Lower leg skin (tissue), 4 donors: ENCODE measurements at regions not wholly inside any gene's neighbourhood (a gene's known extent, or its start where the extent isn't known, plus 50 kb on each side); places are given as distances from the start of the nearest gene placed in this dataset.
A peak's percentile ranks its signal among the peaks of the same experiment; 100 is the strongest.

ENCODE experiments used
- DNase-seq, 2 donors: peaks; one replicate each; pipeline ENCODE4 v3.0.0-alpha.2; 2019; ENCODE audit warnings: low spot score in 2 of 2
- H3K4me3 ChIP-seq: fragments of 200-600 bp; sonication (generic); 2 replicates; pipeline ENCODE4 v1.5.1; 2017; ENCODE audit warnings: mild to moderate bottlenecking, low read depth; ENCODE audit not compliant: poor library complexity, severe bottlenecking
- POLR2A ChIP-seq, 2 donors: fragments of 450-650 bp; IDR thresholded peaks; one replicate each; pipeline ENCODE4 v1.6.1; 2016 to 2017; ENCODE audit warnings: antibody characterized with exemption in 2 of 2, mild to moderate bottlenecking in 1 of 2, moderate library complexity in 1 of 2
- WGBS, 2 donors: methylation state at CpG; one replicate each; pipeline ENCODE4 v1.1.5; 2018; 5-methylcytosine and 5-hydroxymethylcytosine counted together
- intact Hi-C: fragments of 100-400 bp; cut with DNase I; formaldehyde crosslinking; loops from one replicate; pipeline ENCODE4 v1.15.0; 2023; ENCODE audit warnings: low total_unique reads
- TF ChIP-seq, protein P1 (sequence below), 3 donors: fragments of 450-650 bp; IDR thresholded peaks; one replicate each; pipeline ENCODE4 v1.5.1; 2016; ENCODE audit warnings: antibody characterized with exemption in 3 of 3, mild to moderate bottlenecking in 3 of 3, moderate library complexity in 2 of 3

DNA sequence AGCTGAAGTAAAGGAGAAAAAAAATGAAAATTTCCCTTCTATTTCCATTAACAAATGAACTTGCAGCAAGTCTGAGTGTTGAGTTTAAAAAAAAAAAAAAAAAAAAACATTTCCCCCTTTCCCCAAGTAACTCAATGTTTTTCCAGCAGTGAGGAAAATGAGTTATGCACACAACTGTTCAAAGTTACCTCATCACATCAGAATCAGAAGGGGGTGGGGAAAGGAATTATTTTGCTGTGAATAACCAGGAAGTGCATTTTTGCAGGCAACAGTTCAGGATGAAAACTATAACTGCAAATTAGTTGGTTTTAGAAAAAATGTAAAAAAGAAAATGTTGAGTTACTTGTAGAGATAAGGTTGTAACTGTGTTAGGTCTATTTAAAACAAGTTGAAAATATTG lies 568.9 kb upstream of the CITED2 start:
- peak in 1 of 2 donors; percentile 22 for DNase-seq
- no peak overlapping the region for H3K4me3 ChIP-seq
- intact Hi-C loops = no loop called here
- TF ChIP-seq, protein P1, sequence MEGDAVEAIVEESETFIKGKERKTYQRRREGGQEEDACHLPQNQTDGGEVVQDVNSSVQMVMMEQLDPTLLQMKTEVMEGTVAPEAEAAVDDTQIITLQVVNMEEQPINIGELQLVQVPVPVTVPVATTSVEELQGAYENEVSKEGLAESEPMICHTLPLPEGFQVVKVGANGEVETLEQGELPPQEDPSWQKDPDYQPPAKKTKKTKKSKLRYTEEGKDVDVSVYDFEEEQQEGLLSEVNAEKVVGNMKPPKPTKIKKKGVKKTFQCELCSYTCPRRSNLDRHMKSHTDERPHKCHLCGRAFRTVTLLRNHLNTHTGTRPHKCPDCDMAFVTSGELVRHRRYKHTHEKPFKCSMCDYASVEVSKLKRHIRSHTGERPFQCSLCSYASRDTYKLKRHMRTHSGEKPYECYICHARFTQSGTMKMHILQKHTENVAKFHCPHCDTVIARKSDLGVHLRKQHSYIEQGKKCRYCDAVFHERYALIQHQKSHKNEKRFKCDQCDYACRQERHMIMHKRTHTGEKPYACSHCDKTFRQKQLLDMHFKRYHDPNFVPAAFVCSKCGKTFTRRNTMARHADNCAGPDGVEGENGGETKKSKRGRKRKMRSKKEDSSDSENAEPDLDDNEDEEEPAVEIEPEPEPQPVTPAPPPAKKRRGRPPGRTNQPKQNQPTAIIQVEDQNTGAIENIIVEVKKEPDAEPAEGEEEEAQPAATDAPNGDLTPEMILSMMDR (IDR thresholded peaks at IDR 0.05) = no peak
- TF ChIP-seq POLR2A (IDR thresholded peaks at IDR 0.05) = no peak

DNA sequence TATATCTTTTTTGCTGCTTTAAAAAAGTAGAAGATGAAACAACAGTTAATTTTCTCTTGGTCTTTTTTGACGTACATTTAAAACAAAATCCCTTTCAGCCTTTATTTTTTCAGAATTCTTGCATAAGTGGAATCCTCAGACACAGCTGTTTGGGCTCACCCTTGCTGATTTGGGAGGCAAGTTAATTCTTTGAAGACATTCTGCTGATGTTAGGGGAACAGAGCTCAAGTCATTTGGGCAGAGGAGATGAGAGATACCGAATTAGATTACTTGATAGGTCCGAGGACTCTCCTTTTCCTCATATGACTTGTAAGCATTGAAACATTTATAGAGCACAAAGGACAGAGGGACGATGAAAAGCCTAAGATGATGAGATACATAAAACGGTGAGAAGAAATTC lies 567.9 kb upstream of the CITED2 start:
- intact Hi-C loops = no loop called here
- TF ChIP-seq, protein P1 (IDR thresholded peaks at IDR 0.05) = no peak
- TF ChIP-seq POLR2A (IDR thresholded peaks at IDR 0.05) = no peak
- no peak for DNase-seq
- no peak overlapping the region for H3K4me3 ChIP-seq
- 87 to 90% methylated on average over 5 of the region's 5 CpGs for WGBS, 2 donors

DNA sequence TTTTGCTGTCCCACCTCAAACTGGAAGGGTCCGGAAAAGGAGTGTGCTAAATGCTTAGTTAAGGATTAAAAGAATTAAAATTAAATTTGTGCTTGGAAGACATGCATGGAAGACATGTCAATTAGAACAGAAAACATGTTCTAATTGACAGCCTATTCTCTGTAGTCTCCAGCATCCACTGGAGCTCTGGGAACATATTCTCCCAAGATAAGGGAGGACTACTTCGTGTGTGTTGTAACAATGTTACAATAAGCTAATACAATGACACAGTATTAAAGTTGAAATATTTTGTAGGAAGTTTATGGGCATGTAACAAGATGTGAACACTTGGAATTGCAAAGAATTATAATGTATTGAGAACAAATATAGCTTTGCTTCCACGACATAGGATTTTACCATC lies 567.4 kb upstream of the CITED2 start:
- no peak for TF ChIP-seq POLR2A (IDR thresholded peaks at IDR 0.05)
- TF ChIP-seq, protein P1 (IDR thresholded peaks at IDR 0.05) = no peak
- intact Hi-C loops = no loop called here
- no peak for DNase-seq
- WGBS, 2 donors = 30 to 58% methylated on average over 3 of the region's 3 CpGs
- no peak overlapping the region for H3K4me3 ChIP-seq

DNA sequence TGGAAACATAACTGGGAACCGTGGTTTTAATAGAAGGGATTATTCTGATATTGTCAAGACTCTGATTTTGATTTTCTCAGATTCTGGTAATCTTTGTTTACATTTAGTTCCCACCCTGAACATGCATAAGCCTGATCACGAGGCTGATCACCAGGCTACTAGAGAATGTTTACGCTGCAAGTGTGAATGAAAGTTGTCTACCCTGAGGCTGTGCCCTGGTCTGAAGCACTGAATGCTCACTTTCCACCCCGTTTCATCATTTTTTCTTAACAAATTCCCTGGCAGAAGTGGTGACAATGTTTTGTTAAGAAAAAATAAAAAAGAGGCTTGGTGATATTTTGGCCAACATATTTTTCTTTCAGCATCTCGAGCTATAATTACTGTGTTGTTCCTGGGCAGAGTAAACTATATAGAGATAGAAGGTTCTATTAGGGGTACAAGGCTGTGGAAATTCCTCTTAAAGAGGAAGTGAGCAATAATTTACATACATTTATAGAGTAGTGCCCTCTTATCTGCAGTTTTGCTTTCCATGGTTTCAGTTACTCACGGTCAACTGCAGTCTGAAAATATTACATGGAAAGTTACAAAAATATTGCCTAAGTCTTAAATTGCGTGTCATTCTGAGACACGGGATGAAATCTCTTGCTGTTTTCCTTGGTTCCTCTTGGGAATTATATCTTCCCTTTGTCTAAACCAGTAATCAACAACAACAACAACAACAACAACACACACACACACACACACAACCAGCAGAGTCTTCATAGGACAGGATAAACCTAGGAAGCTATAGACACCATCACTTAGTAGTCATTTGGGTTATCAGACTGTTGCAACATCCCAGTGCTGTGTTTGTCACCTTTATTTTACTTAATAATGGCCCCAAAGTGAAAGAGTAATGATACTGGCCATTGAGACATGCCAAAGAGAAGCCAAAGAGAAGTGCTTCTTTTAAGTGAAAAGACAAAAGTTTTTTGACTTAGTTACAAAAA lies 566.6 kb upstream of the CITED2 start:
- H3K4me3 ChIP-seq = no peak overlapping the region
- WGBS, 2 donors = 59 to 72% methylated on average over 8 of the region's 8 CpGs
- no peak for DNase-seq
- intact Hi-C loops = no loop called here
- no peak for TF ChIP-seq POLR2A (IDR thresholded peaks at IDR 0.05)
- TF ChIP-seq, protein P1 (IDR thresholded peaks at IDR 0.05) = no peak

DNA sequence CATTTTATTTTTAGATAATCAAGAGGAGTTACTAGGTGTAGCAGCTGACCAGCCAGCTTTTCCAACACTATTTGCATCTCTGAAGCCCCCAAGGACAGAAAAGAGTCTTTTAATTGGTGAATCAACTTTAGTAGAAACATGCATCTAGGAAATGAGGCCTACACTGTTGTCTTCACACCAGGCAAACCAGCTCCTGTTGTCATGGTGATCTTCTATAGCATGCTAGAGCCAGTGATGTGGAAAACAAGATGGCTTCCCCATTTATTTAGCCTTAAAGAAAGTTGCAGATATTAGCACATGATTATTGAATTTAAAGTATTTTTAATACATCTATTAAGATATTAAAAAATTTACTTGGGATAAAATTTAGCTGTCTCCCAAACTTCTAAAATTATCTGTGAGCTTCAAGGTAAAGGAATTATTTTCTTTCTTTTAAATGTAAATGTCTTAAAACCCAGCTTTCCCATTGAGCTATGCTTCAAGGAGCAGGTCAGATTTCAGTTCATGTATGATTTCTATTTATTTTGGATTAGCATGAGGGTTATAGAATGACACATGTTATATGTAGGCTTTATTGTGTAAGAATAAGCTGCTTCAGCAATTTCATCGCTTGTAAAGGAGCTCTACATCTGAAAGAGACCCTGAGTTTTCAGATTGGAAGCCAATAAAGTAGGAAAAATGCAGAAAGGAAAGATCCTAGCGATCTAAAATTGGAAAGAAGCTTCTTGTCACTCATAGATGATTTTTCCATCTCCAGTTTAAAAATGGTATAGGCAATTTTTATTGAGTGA lies 564.9 kb upstream of the CITED2 start:
- WGBS, 2 donors = 92 to 94% methylated on average over 2 of the region's 2 CpGs
- no peak overlapping the region for H3K4me3 ChIP-seq
- TF ChIP-seq POLR2A (IDR thresholded peaks at IDR 0.05) = no peak
- TF ChIP-seq, protein P1 (IDR thresholded peaks at IDR 0.05) = no peak
- intact Hi-C loops = no loop called here
- DNase-seq = no peak
